DMS114 treated with DMSO at 0.1 percent for 48 hours (cell line): ENCODE measurements at regions not wholly inside any gene's neighbourhood (a gene's known extent, or its start where the extent isn't known, plus 50 kb on each side); places are given as distances from the start of the nearest gene placed in this dataset.
"Not testable (repeated sequence)": the region's sequence is repeated elsewhere in the genome, so short reads cannot be mapped to it uniquely, and the experiment has no call there.

ENCODE experiments used
- DNase-seq: peaks from one replicate; lab custom pipeline; 2025; ENCODE audit not compliant: unreplicated experiment; lab: John Stamatoyannopoulos, UW

- DNase-seq = not testable (repeated sequence)
Measured at GRCh38 chr15:84152381-84152979, 83.1 kb upstream of the GOLGA6L4 start.

DNA sequence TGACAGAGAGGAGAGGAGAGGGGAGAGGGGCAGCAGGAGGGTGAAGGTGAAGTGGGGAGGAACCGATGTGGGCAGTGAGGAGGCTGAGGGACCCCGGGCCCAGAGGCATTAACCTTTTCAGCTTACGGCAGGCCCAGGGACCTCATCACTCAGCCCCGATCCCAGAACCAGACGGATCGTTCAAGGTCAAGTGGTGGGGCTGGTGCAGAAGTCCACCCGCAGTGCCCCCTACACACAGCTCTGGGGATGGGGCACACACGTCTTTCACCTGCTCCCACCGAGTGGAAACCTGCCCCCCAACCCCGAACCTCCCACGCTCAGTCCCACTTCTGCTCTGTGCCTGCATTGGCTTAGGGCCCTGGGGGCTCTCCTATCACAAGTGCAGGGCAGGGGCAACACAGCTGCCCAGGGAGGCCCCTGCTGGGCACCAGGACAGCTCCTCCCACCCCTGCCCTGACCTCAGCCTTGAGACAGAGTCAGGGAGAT is 81.9 kb upstream of the GOLGA6L4 start:
- not testable (repeated sequence) for DNase-seq

GRCh38 chr15:84154314-84154713 is 81.3 kb upstream of the GOLGA6L4 start:
- not testable (repeated sequence) for DNase-seq

DNA sequence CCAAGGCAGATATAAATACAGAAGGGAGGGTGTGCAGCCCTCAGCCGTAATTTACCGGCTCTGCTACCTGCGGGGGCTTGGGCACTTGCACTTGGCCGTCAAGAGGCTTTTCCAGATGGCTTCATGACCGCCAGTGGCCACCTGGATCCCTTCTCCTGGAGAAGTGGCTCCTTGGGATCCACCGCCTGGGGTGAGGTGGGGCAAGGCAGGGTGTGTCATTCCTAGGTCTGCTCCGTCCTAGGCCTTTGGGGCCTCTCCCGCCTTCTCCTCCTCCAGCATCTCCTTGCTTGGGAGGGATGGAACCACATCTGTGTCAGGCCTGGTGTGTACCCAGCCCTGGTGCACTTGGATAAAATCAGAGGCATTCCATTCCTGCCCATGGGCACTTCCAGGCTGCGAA is 80.8 kb upstream of the GOLGA6L4 start:
- not testable (repeated sequence) for DNase-seq

DNA sequence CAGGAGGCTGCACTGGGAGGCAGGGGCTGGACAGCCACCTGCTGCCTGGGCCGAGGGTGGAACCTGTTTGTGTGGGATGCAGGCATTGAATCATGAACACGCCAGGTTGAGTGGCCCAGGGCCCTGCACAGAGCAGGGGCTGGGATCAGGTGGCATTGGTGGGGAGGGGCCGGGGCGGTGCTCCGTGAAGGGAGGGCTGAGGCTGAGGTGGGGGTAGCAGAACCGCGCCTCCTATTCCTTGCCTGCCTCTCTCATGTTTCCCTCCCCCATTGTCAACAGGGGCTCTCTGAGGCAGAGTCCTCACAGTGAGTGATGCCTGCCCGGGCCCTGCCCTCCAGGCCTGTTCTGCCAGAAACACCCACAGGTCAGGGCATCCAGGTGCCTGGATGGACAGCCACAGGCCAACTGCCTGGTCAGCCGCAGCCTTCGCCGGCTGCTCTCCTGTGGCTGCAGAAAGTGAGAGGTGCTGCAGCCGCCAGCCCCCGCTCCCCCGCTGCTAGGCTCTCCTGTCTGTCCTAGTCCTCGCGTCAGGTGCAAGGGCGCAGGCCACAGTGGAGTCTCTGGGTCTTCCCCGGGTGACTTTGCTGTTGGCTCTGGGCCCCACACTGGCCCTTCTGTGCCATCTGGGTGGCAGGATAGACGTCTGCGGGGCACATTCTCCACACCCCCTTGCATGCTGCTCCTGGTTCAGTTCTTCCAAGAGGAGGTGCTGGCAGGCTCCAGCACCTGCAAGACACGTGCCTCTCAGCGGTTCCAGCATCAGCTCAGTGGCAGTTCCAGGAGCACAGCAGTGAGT is 79.6 kb upstream of the GOLGA6L4 start:
- DNase-seq = not testable (repeated sequence)

- DNase-seq = not testable (repeated sequence)
Measured at GRCh38 chr15:84156588-84156840, 79.1 kb upstream of the GOLGA6L4 start.

DNA sequence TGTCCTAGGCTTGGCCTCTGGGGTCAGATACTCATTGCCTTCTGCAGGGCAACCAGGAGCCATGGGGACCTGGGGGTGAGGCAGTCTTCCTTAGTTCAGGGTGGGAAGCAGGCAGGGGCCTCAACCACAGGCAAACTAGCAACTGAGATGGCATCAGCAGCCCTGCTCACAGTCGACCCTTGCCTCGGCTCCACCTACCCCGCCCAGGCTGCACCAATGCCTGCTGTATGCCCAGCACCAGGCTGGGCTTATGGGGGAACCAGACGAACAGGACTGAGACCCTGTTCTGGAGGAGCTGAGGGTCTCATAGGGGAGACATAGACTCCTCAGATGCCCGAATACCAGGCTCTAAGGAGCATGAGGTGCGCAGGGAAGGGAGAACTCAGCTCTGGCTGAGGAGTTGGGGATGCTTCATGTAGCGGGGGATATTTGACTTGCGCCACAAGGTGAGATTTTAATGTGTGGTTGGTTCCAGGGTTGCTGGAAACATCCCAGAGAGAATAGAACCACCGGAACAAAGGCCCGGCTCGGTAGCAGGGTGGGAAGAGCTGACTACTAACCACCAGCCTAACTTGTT is 78.4 kb upstream of the GOLGA6L4 start:
- not testable (repeated sequence) for DNase-seq

- not testable (repeated sequence) for DNase-seq
Measured at GRCh38 chr15:84157857-84158256, 77.7 kb upstream of the GOLGA6L4 start.

GRCh38 chr15:84159346-84160269 is 76.0 kb upstream of the GOLGA6L4 start:
- DNase-seq = not testable (repeated sequence)

- DNase-seq = not testable (repeated sequence)
Measured at GRCh38 chr15:84164423-84165292, 70.9 kb upstream of the GOLGA6L4 start.

- DNase-seq = not testable (repeated sequence)
Measured at GRCh38 chr15:84170029-84170428, 65.5 kb upstream of the GOLGA6L4 start.

GRCh38 chr15:84173231-84173610 is 62.4 kb upstream of the GOLGA6L4 start:
- DNase-seq = not testable (repeated sequence)
